Mesothelial cell of epicardium (in vitro differentiated cells): ENCODE measurements at regions not wholly inside any gene's neighbourhood (a gene's known extent, or its start where the extent isn't known, plus 50 kb on each side); places are given as distances from the start of the nearest gene placed in this dataset.

Experiments used
- DNase-seq, 2 experiments: peaks; one replicate each; pipeline ENCODE4 v3.0.0; 2021; ENCODE audit warnings: low spot score in 2 of 2; ENCODE audit not compliant: unreplicated experiment in 2 of 2
- H3K27ac Mint-ChIP-seq: 2 replicates; pipeline ENCODE4 v1.8.0; 2021; ENCODE audit warnings: mixed read lengths
- H3K27me3 Mint-ChIP-seq: 2 replicates; pipeline ENCODE4 v1.8.0; 2021; ENCODE audit warnings: low read depth, mixed read lengths
- H3K36me3 Mint-ChIP-seq: 2 replicates; pipeline ENCODE4 v1.8.0; 2021; ENCODE audit warnings: mixed read lengths
- H3K4me1 Mint-ChIP-seq: 2 replicates; pipeline ENCODE4 v1.8.0; 2021; ENCODE audit warnings: mixed read lengths
- H3K4me3 Mint-ChIP-seq: 2 replicates; pipeline ENCODE4 v1.8.0; 2021; ENCODE audit warnings: mild to moderate bottlenecking, moderate library complexity, mixed read lengths
- H3K9me3 Mint-ChIP-seq: 2 replicates; pipeline ENCODE4 v1.8.0; 2021; ENCODE audit warnings: mixed read lengths
- CTCF ChIP-seq: fragments of 200-600 bp; sonication (generic); IDR thresholded peaks from one replicate; pipeline ENCODE4 v1.5.0; 2021; ENCODE audit warnings: antibody characterized with exemption; ENCODE audit not compliant: unreplicated experiment

- Mint-ChIP-seq H3K4me3 (no peak overlapping the region), H3K27ac (no peak overlapping the region), H3K36me3 (no peaks in the 10 kb centered on the region), H3K9me3 (peaks cover 10% of the 10 kb centered on the region), H3K27me3 (no peaks in the 10 kb centered on the region), H3K4me1 (peaks cover 6% of the 10 kb centered on the region)
- DNase-seq: no peak
- TF ChIP-seq CTCF: no peak
Measured at GRCh38 chr14:85218982-85219381, 311.0 kb upstream of the FLRT2 start.

GRCh38 chr14:85221832-85222231 lies 308.1 kb upstream of the FLRT2 start:
- peaks cover 16% of the 10 kb centered on the region for H3K4me1 Mint-ChIP-seq

GRCh38 chr14:85222341-85222740 lies 307.6 kb upstream of the FLRT2 start:
- H3K27me3 Mint-ChIP-seq: no peaks in the 10 kb centered on the region
- no peaks in the 10 kb centered on the region for H3K36me3 Mint-ChIP-seq
- no peak overlapping the region for H3K27ac Mint-ChIP-seq
- H3K4me1 Mint-ChIP-seq: peaks cover 21% of the 10 kb centered on the region
- H3K9me3 Mint-ChIP-seq: peaks cover 3% of the 10 kb centered on the region
- DNase-seq: no peak
- H3K4me3 Mint-ChIP-seq: no peak overlapping the region
- TF ChIP-seq CTCF: no peak

More at GRCh38 chr14:85221832-85222231, 308.1 kb upstream of the FLRT2 start:
- TF ChIP-seq CTCF: no peak
- no peaks in the 10 kb centered on the region for H3K27me3 Mint-ChIP-seq
- DNase-seq: no peak
- no peak overlapping the region for H3K27ac Mint-ChIP-seq
- no peaks in the 10 kb centered on the region for H3K36me3 Mint-ChIP-seq
- no peak overlapping the region for H3K4me3 Mint-ChIP-seq
- peaks cover 3% of the 10 kb centered on the region for H3K9me3 Mint-ChIP-seq

GRCh38 chr14:85223667-85224066 lies 306.3 kb upstream of the FLRT2 start:
- H3K36me3 Mint-ChIP-seq: no peaks in the 10 kb centered on the region
- H3K27me3 Mint-ChIP-seq: no peaks in the 10 kb centered on the region
- no peak overlapping the region for H3K27ac Mint-ChIP-seq
- H3K4me3 Mint-ChIP-seq: no peak overlapping the region
- DNase-seq: no peak
- TF ChIP-seq CTCF: no peak
- peaks cover 22% of the 10 kb centered on the region for H3K4me1 Mint-ChIP-seq
- H3K9me3 Mint-ChIP-seq: peaks cover 3% of the 10 kb centered on the region

- Mint-ChIP-seq H3K27me3 (no peaks in the 10 kb centered on the region), H3K9me3 (peaks cover 3% of the 10 kb centered on the region), H3K36me3 (no peaks in the 10 kb centered on the region), H3K27ac (no peak overlapping the region), H3K4me1 (peaks cover 22% of the 10 kb centered on the region), H3K4me3 (no peak overlapping the region)
- TF ChIP-seq CTCF: no peak
- DNase-seq: no peak
Measured at GRCh38 chr14:85224241-85224640, 305.7 kb upstream of the FLRT2 start.

GRCh38 chr14:85233756-85234155 lies 296.2 kb upstream of the FLRT2 start:
- Mint-ChIP-seq H3K4me3 (no peak overlapping the region), H3K36me3 (peaks cover 5% of the 10 kb centered on the region), H3K27me3 (no peaks in the 10 kb centered on the region), H3K9me3 (peaks cover 13% of the 10 kb centered on the region), H3K27ac (no peak overlapping the region), H3K4me1 (peaks cover 16% of the 10 kb centered on the region)
- TF ChIP-seq CTCF: no peak
- DNase-seq: no peak
